ENCODE measurements at regions not wholly inside any gene's neighbourhood (a gene's known extent, or its start where the extent isn't known, plus 50 kb on each side); places are given as distances from the start of the nearest gene placed in this dataset.

- Histone ChIP-seq H3K9ac (ENCODE audit: insufficient read depth, low read depth, low read length) (no peak overlapping the region), H2AFZ (ENCODE audit: low read length) (no peak overlapping the region), H3K27ac (ENCODE audit: extremely low read length, insufficient read depth, low read length) (no peak overlapping the region), H3K36me3 (replicated peaks in 1 of 2; ENCODE audit: control insufficient read depth in 1 of 2, insufficient read depth in 2 of 2, low read length in 2 of 2) (no peaks in the 10 kb centered on the region), H3K4me1 (ENCODE audit: insufficient read depth, low read length) (peaks cover 6% of the 10 kb centered on the region; the same call in 1 of the 2 replicates), H3K79me2 (ENCODE audit: insufficient read depth, low read length) (no peaks in the 10 kb centered on the region), H3K9me3 (ENCODE audit: low read length) (peaks cover 9% of the 10 kb centered on the region), H3K4me3 (replicated peaks in 1 of 3; ENCODE audit: insufficient read depth in 1 of 3, low read depth in 2 of 3, low read length in 3 of 3) (no peak overlapping the region), H4K20me1 (ENCODE audit: insufficient read depth, low read length) (no peaks in the 10 kb centered on the region), H3K4me2 (ENCODE audit: low read depth, low read length) (no peak overlapping the region), H3K27me3 (ENCODE audit: control insufficient read depth in 1 of 2, insufficient read depth in 2 of 2, low read length in 2 of 2) (no peaks in the 10 kb centered on the region; a peak in 1 of 5 replicates)
- no peak for ATAC-seq
- ChIA-PET CTCF (ENCODE audit: low intra/inter-chr PET ratio, low total read pairs) (no interaction called here), POLR2A (no interaction called here)
- in situ Hi-C loops (cut with HindIII; ENCODE audit: extremely low pct_ligation_motif_present, low pct_unique_long_range_greater_than_20kb) (no loop called here), intact Hi-C loops (cut with micrococcal nuclease; ENCODE audit: unreplicated experiment) (no loop called here)
- no TSS peak for BruUV-seq (replicated peaks)
- no peak for FAIRE-seq
- 51% methylated on average over 2 of the region's 2 CpGs for WGBS (ENCODE audit: low lambda C conversion rate)
- no peak for TF ChIP-seq ZNF629 (CRISPR knock-in tag; conservative IDR thresholded peaks at IDR 0.05)
- TF ChIP-seq ZNF552 (CRISPR knock-in tag; IDR thresholded peaks at IDR 0.05; ENCODE audit: borderline replicate concordance) = no peak
- TF ChIP-seq ZNF142 (CRISPR knock-in tag; IDR thresholded peaks at IDR 0.05) = no peak
- no peak for TF ChIP-seq NFE2 (CRISPR knock-in tag; IDR thresholded peaks at IDR 0.05)
- no peak for TF ChIP-seq HIC2 (CRISPR knock-in tag; IDR thresholded peaks at IDR 0.05; ENCODE audit: low read depth)
- TF ChIP-seq ZNF841 (CRISPR knock-in tag; IDR thresholded peaks at IDR 0.05; ENCODE audit: borderline replicate concordance) = no peak
- no peak for TF ChIP-seq BHLHE40 (IDR thresholded peaks at IDR 0.05; ENCODE audit: low read length)
- TF ChIP-seq NCOR1 (IDR thresholded peaks at IDR 0.05; ENCODE audit: borderline replicate concordance, low read length) = no peak
- TF ChIP-seq CEBPB (IDR thresholded peaks at IDR 0.05; ENCODE audit: borderline replicate concordance, low read depth, low read length) = no peak
- no peak for TF ChIP-seq TBX2 (CRISPR knock-in tag; IDR thresholded peaks at IDR 0.05; ENCODE audit: borderline replicate concordance)
- TF ChIP-seq MAFG (CRISPR knock-in tag; IDR thresholded peaks at IDR 0.05) = no peak
- TF ChIP-seq ZSCAN29 (CRISPR knock-in tag; conservative IDR thresholded peaks at IDR 0.05) = no peak
- no peak for TF ChIP-seq ZBTB21 (CRISPR knock-in tag; IDR thresholded peaks at IDR 0.05)
- DNase-seq (ENCODE audit: low spot score) = no peak
Observed at GRCh38 chr5:56612353-56612752, 203.0 kb upstream of the MAP3K1 start.

Measured in HepG2 (cell line).